OCI-LY3 (cell line): ENCODE measurements at regions not wholly inside any gene's neighbourhood (a gene's known extent, or its start where the extent isn't known, plus 50 kb on each side); places are given as distances from the start of the nearest gene placed in this dataset.

ENCODE experiments used
- H2AFZ ChIP-seq: fragments of 200-600, 300-600 bp; shearing (Covaris generic); 2 replicates; pipeline ENCODE4 v1.6.0; 2014; ENCODE audit warnings: antibody characterized with exemption, low read depth, low read length
- H3K27ac ChIP-seq: fragments of 200-600, 300-600 bp; sonication (generic); 2 replicates; pipeline ENCODE4 v1.5.1; 2014; ENCODE audit warnings: mild to moderate bottlenecking, low read length, moderate library complexity, mixed read lengths
- H3K27me3 ChIP-seq: fragments of 200-600, 300-600 bp; sonication (generic); 2 replicates; pipeline ENCODE4 v1.6.1; 2014; ENCODE audit warnings: low read depth, low read length, mixed read lengths
- H3K36me3 ChIP-seq: fragments of 200-600, 300-600 bp; sonication (generic); replicated peaks from 2 replicates; pipeline ENCODE3; 2014; ENCODE audit warnings: low read depth, low read length, mixed read lengths
- H3K4me1 ChIP-seq: fragments of 300-600, 200-600 bp; sonication (generic); 2 replicates; pipeline ENCODE4 v1.6.1; 2014; ENCODE audit warnings: low read length, mixed read lengths
- H3K4me2 ChIP-seq: fragments of 200-600, 300-600 bp; sonication (generic); 2 replicates; pipeline ENCODE4 v1.6.1; 2014; ENCODE audit warnings: low read length, mixed read lengths
- H3K4me3 ChIP-seq: fragments of 300-600, 200-600 bp; sonication (generic); 2 replicates; pipeline ENCODE4 v1.5.1; 2014; ENCODE audit warnings: antibody characterized with exemption, mild to moderate bottlenecking, low read length, moderate library complexity
- H3K79me2 ChIP-seq: fragments of 300-600, 200-600 bp; shearing (Covaris generic); 2 replicates; pipeline ENCODE4 v1.6.1; 2014; ENCODE audit warnings: mild to moderate bottlenecking, low read length, mixed read lengths
- H3K9ac ChIP-seq: fragments of 300-600, 200-600 bp; shearing (Covaris generic); 2 replicates; pipeline ENCODE4 v1.6.0; 2014; ENCODE audit warnings: mild to moderate bottlenecking, low read length, moderate library complexity
- H3K9me3 ChIP-seq: fragments of 200-600, 300-600 bp; shearing (Covaris generic); 2 replicates; pipeline ENCODE4 v1.6.1; 2014; ENCODE audit warnings: low read length, mixed read lengths; ENCODE audit not compliant: insufficient read depth
- H4K20me1 ChIP-seq: fragments of 200-600, 300-600 bp; sonication (generic); 2 replicates; pipeline ENCODE4 v1.6.1; 2016; ENCODE audit warnings: low read length, mixed read lengths; ENCODE audit not compliant: insufficient read depth
- CTCF ChIP-seq: fragments of 200-600, 300-600 bp; sonication (generic); IDR thresholded peaks from 2 replicates; pipeline ENCODE4 v1.5.1; 2014; ENCODE audit warnings: antibody characterized with exemption, low read length, low read depth
- EZH2phosphoT487 ChIP-seq: fragments of 200-600 bp; shearing (Covaris generic); IDR thresholded peaks from 2 replicates; pipeline ENCODE4 v1.6.1; 2018; ENCODE audit warnings: antibody characterized with exemption, mixed run types, low read depth

- TF ChIP-seq CTCF: no peak
- no peak for TF ChIP-seq EZH2phosphoT487
- Histone ChIP-seq H3K9ac (no peak overlapping the region), H3K9me3 (no peaks in the 10 kb centered on the region), H3K36me3 (no peaks in the 10 kb centered on the region), H3K4me2 (no peak overlapping the region), H3K79me2 (no peaks in the 10 kb centered on the region), H3K4me1 (no peaks in the 10 kb centered on the region), H3K27me3 (no peaks in the 10 kb centered on the region), H2AFZ (no peak overlapping the region), H4K20me1 (no peaks in the 10 kb centered on the region), H3K4me3 (no peak overlapping the region), H3K27ac (no peak overlapping the region)
Observed at GRCh38 chr3:96354106-96354505, 460.3 kb upstream of the EPHA6 start.

GRCh38 chr3:96354742-96355141 lies 459.7 kb upstream of the EPHA6 start:
- no peaks in the 10 kb centered on the region for H3K79me2 ChIP-seq
- TF ChIP-seq EZH2phosphoT487 (no peak), CTCF (no peak)
- no peaks in the 10 kb centered on the region for H3K4me1 ChIP-seq
- no peak overlapping the region for H3K27ac ChIP-seq
- no peak overlapping the region for H3K4me2 ChIP-seq
- no peak overlapping the region for H3K9ac ChIP-seq
- H3K4me3 ChIP-seq: no peak overlapping the region
- no peaks in the 10 kb centered on the region for H3K9me3 ChIP-seq
- H2AFZ ChIP-seq: no peak overlapping the region
- no peaks in the 10 kb centered on the region for H4K20me1 ChIP-seq
- no peaks in the 10 kb centered on the region for H3K27me3 ChIP-seq
- H3K36me3 ChIP-seq: no peaks in the 10 kb centered on the region

- H2AFZ ChIP-seq: no peak overlapping the region
- no peaks in the 10 kb centered on the region for H3K27me3 ChIP-seq
- no peak overlapping the region for H3K4me2 ChIP-seq
- H4K20me1 ChIP-seq: no peaks in the 10 kb centered on the region
- no peaks in the 10 kb centered on the region for H3K4me1 ChIP-seq
- no peak for TF ChIP-seq EZH2phosphoT487
- TF ChIP-seq CTCF: no peak
- no peak overlapping the region for H3K9ac ChIP-seq
- no peak overlapping the region for H3K27ac ChIP-seq
- H3K4me3 ChIP-seq: no peak overlapping the region
- H3K79me2 ChIP-seq: no peaks in the 10 kb centered on the region
- no peaks in the 10 kb centered on the region for H3K36me3 ChIP-seq
- no peaks in the 10 kb centered on the region for H3K9me3 ChIP-seq
Observed at GRCh38 chr3:96361241-96361640, 453.2 kb upstream of the EPHA6 start.

- H3K36me3 ChIP-seq: no peaks in the 10 kb centered on the region
- no peak overlapping the region for H3K4me2 ChIP-seq
- no peaks in the 10 kb centered on the region for H3K27me3 ChIP-seq
- no peak overlapping the region for H3K27ac ChIP-seq
- no peak for TF ChIP-seq CTCF
- no peak for TF ChIP-seq EZH2phosphoT487
- no peak overlapping the region for H3K4me3 ChIP-seq
- no peaks in the 10 kb centered on the region for H3K4me1 ChIP-seq
- no peak overlapping the region for H2AFZ ChIP-seq
- no peaks in the 10 kb centered on the region for H3K79me2 ChIP-seq
- no peaks in the 10 kb centered on the region for H3K9me3 ChIP-seq
- no peak overlapping the region for H3K9ac ChIP-seq
- H4K20me1 ChIP-seq: no peaks in the 10 kb centered on the region
Observed at GRCh38 chr3:96370637-96371036, 443.8 kb upstream of the EPHA6 start.
